SK-N-SH (cell line): ENCODE measurements at regions not wholly inside any gene's neighbourhood (a gene's known extent, or its start where the extent isn't known, plus 50 kb on each side); places are given as distances from the start of the nearest gene placed in this dataset.

Source experiments
- CTCF ChIA-PET: fragments of 300-600, 350-600 bp; formaldehyde crosslinking; extraction: SDS; loops from one replicate; lab custom pipeline; 2021; lab: Yijun Ruan, JAX
- POLR2A ChIA-PET: fragments of 350-600 bp; sonication (Branson Sonifier 250); formaldehyde crosslinking; extraction: SDS; loops from one replicate; lab custom pipeline; 2020; ENCODE audit warnings: antibody characterized with exemption, inconsistent platforms; lab: Yijun Ruan, JAX
- DNase-seq: peaks from one replicate; pipeline ENCODE4 v3.0.0; 2012
- H2AFZ ChIP-seq: fragments of 200-600 bp; sonication (generic); 2 replicates; pipeline ENCODE4 v1.8.1; 2016; ENCODE audit warnings: antibody characterized with exemption, mild to moderate bottlenecking, low read depth
- H3F3A ChIP-seq: fragments of 200-600 bp; sonication (generic); replicated peaks from 2 replicates; pipeline ENCODE3; 2016; ENCODE audit warnings: antibody characterized with exemption, mild to moderate bottlenecking; ENCODE audit not compliant: insufficient read depth
- H3K27ac ChIP-seq, 2 experiments: fragments of 200-500 bp in 1 of 2; fragments of 200-600 bp in 1 of 2; sonication (Bioruptor generic) in 1 of 2; sonication (generic), shearing (Covaris generic) in 1 of 2; 2 replicates each; pipeline versions ENCODE4 v1.5.1 to v1.6.1; 2014 to 2016; ENCODE audit warnings: low read depth in 2 of 2, inconsistent platforms in 1 of 2, low read length in 1 of 2, mild to moderate bottlenecking in 1 of 2, mixed read lengths in 1 of 2
- H3K27me3 ChIP-seq: fragments of 200-600 bp; sonication (generic), shearing (Covaris generic); 2 replicates; pipeline ENCODE4 v1.6.1; 2016; ENCODE audit warnings: mixed run types; ENCODE audit not compliant: insufficient read depth
- H3K36me3 ChIP-seq, 2 experiments: fragments of 200-500 bp in 1 of 2; fragments of 200-600 bp in 1 of 2; sonication (Bioruptor generic) in 1 of 2; sonication (generic) in 1 of 2; replicated peaks in 1 of 2; 2 replicates each; pipeline versions ENCODE3 to v1.5.1; 2014 to 2016; ENCODE audit warnings: low read length in 1 of 2, mild to moderate bottlenecking in 1 of 2; ENCODE audit not compliant: insufficient read depth in 2 of 2, control insufficient read depth in 1 of 2
- H3K4me1 ChIP-seq, 2 experiments: fragments of 200-500 bp in 1 of 2; fragments of 200-600 bp in 1 of 2; sonication (Bioruptor generic) in 1 of 2; sonication (generic), shearing (Covaris generic) in 1 of 2; 2 replicates each; pipeline versions ENCODE4 v1.5.1 to v1.6.1; 2014 to 2016; ENCODE audit warnings: low read depth in 1 of 2, low read length in 1 of 2, mixed run types in 1 of 2; ENCODE audit not compliant: insufficient read depth in 2 of 2, control insufficient read depth in 1 of 2
- H3K4me2 ChIP-seq: fragments of 200-600 bp; sonication (generic), shearing (Covaris generic); 2 replicates; pipeline ENCODE4 v1.6.1; 2017; ENCODE audit warnings: mixed run types
- H3K4me3 ChIP-seq, 2 experiments: fragments of 200-500 bp in 1 of 2; fragments of 200-600 bp in 1 of 2; sonication (Bioruptor generic) in 1 of 2; sonication (generic), shearing (Covaris generic) in 1 of 2; 2 replicates each; pipeline versions ENCODE4 v1.5.1 to v1.8.1; 2014 to 2016; ENCODE audit warnings: low read depth in 2 of 2, inconsistent platforms in 1 of 2, low read length in 1 of 2, mild to moderate bottlenecking in 1 of 2, mixed read lengths in 1 of 2, moderate library complexity in 1 of 2
- H3K79me2 ChIP-seq: fragments of 200-600 bp; sonication (generic); 2 replicates; pipeline ENCODE4 v1.8.1; 2017; ENCODE audit warnings: mild to moderate bottlenecking; ENCODE audit not compliant: insufficient read depth
- H3K9ac ChIP-seq: fragments of 200-600 bp; sonication (generic); 2 replicates; pipeline ENCODE4 v1.6.1; 2017; ENCODE audit warnings: mixed run types
- H3K9me2 ChIP-seq: fragments of 200-600 bp; sonication (generic); 2 replicates; pipeline ENCODE4 v1.6.1; 2017; ENCODE audit warnings: mixed run types
- H3K9me3 ChIP-seq: fragments of 200-600 bp; sonication (generic); 2 replicates; pipeline ENCODE4 v1.6.1; 2017; ENCODE audit warnings: mixed run types, mild to moderate bottlenecking, moderate library complexity
- H4K20me1 ChIP-seq: fragments of 200-600 bp; sonication (generic); 2 replicates; pipeline ENCODE4 v1.6.1; 2017; ENCODE audit warnings: mild to moderate bottlenecking, mixed run types; ENCODE audit not compliant: insufficient read depth
- CHD2 ChIP-seq: fragments of 150-350 bp; IDR thresholded peaks from 2 replicates; pipeline ENCODE4 v1.6.1; 2018; ENCODE audit warnings: low read length; ENCODE audit not compliant: partially characterized antibody
- ELF1 ChIP-seq: IDR thresholded peaks from 2 replicates; pipeline ENCODE4 v1.4.0; 2012
- EZH2phosphoT487 ChIP-seq: fragments of 200-600 bp; sonication (generic); IDR thresholded peaks from 2 replicates; pipeline ENCODE4 v1.6.1; 2017; ENCODE audit warnings: low read depth, mixed run types, mild to moderate bottlenecking, antibody characterized with exemption, moderate library complexity, borderline replicate concordance
- FOSL2 ChIP-seq: IDR thresholded peaks from 2 replicates; pipeline ENCODE4 v1.4.0; 2012; ENCODE audit warnings: low read depth, mild to moderate bottlenecking, moderate library complexity, borderline replicate concordance
- GATA2 ChIP-seq: sonication (generic); formaldehyde crosslinking; IDR thresholded peaks from 2 replicates; pipeline ENCODE4 v1.5.0; 2020; ENCODE audit warnings: mild to moderate bottlenecking, missing genetic modification reagents
- JUND ChIP-seq: IDR thresholded peaks from 2 replicates; pipeline ENCODE4 v1.4.0; 2012
- MAX ChIP-seq: IDR thresholded peaks from 2 replicates; pipeline ENCODE4 v1.4.0; 2012; ENCODE audit warnings: low read depth
- MXI1 ChIP-seq: IDR thresholded peaks from 2 replicates; pipeline ENCODE4 v1.6.1; 2012; ENCODE audit warnings: mild to moderate bottlenecking, low read depth, low read length, improper control_type of control experiment
- NFIC ChIP-seq: IDR thresholded peaks from 2 replicates; pipeline ENCODE4 v1.4.0; 2012; ENCODE audit warnings: borderline replicate concordance
- POLR2AphosphoS5 ChIP-seq: IDR thresholded peaks from 2 replicates; pipeline ENCODE4 v1.6.1; 2012; ENCODE audit warnings: low read depth, low read length
- RCOR1 ChIP-seq: fragments of 150-350 bp; IDR thresholded peaks from 2 replicates; pipeline ENCODE4 v1.6.1; 2017; ENCODE audit warnings: antibody characterized with exemption, low read length
- RFX5 ChIP-seq: IDR thresholded peaks from 2 replicates; pipeline ENCODE4 v1.6.1; 2012; ENCODE audit warnings: mild to moderate bottlenecking, improper control_type of control experiment, low read length
- TAF1 ChIP-seq: IDR thresholded peaks from 2 replicates; pipeline ENCODE4 v1.6.1; 2012; ENCODE audit warnings: low read depth, mild to moderate bottlenecking, low read length, moderate library complexity, borderline replicate concordance
- TCF12 ChIP-seq: IDR thresholded peaks from 2 replicates; pipeline ENCODE4 v1.4.0; 2012
- TEAD4 ChIP-seq: IDR thresholded peaks from 2 replicates; pipeline ENCODE4 v1.4.0; 2012; ENCODE audit warnings: mild to moderate bottlenecking, borderline replicate concordance; ENCODE audit not compliant: insufficient read depth
- YY1 ChIP-seq: IDR thresholded peaks from 2 replicates; pipeline ENCODE4 v1.4.0; 2012; ENCODE audit warnings: low read depth, mild to moderate bottlenecking
- WGBS: methylation state at CpG from one replicate; pipeline ENCODE4 v1.1.6; 2017; ENCODE audit warnings: low lambda C conversion rate; 5-methylcytosine and 5-hydroxymethylcytosine counted together
- TF ChIP-seq, protein P1 (sequence below): fragments of 150-350 bp; IDR thresholded peaks from 2 replicates; pipeline ENCODE4 v1.6.1; 2017; ENCODE audit warnings: antibody characterized with exemption, low read length, low read depth, borderline replicate concordance
- TF ChIP-seq, protein P2 (sequence below): IDR thresholded peaks from 2 replicates; pipeline ENCODE4 v1.4.0; 2012; ENCODE audit warnings: low read depth, borderline replicate concordance
- TF ChIP-seq, protein P3 (sequence below): fragments of 150-350 bp; IDR thresholded peaks from 2 replicates; pipeline ENCODE4 v1.6.1; 2016; ENCODE audit warnings: mild to moderate bottlenecking, low read depth, low read length
- TF ChIP-seq, protein P4 (sequence below): IDR thresholded peaks from 2 replicates; pipeline ENCODE4 v1.6.1; 2012; ENCODE audit warnings: mild to moderate bottlenecking, low read depth, low read length, moderate library complexity
- TF ChIP-seq, protein P5 (sequence below): IDR thresholded peaks from 2 replicates; pipeline ENCODE4; 2012

DNA sequence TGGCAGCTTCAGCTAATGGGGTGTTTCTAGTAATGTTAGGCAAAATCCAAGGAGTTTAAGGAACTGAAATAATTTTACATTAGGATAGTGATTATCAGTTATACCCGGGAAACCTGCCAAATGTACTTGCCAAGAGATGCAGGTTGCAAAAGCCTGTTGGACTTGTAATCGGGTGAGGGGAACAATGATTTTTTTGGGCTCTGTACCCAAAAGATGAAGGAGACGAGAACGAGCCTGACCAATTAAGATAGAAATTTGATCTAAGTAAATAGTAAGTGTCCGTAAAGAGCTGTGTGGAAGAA, 56.3 kb upstream of the ARL4D start (continued):
- TF ChIP-seq TCF12 (no peak), FOSL2 (no peak), JUND (no peak), ELF1 (no peak), RCOR1 (no peak), EZH2phosphoT487 (no peak), POLR2AphosphoS5 (no peak), CHD2 (no peak)
- TF ChIP-seq, protein P1, sequence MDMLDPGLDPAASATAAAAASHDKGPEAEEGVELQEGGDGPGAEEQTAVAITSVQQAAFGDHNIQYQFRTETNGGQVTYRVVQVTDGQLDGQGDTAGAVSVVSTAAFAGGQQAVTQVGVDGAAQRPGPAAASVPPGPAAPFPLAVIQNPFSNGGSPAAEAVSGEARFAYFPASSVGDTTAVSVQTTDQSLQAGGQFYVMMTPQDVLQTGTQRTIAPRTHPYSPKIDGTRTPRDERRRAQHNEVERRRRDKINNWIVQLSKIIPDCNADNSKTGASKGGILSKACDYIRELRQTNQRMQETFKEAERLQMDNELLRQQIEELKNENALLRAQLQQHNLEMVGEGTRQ: no peak
- TF ChIP-seq, protein P2, sequence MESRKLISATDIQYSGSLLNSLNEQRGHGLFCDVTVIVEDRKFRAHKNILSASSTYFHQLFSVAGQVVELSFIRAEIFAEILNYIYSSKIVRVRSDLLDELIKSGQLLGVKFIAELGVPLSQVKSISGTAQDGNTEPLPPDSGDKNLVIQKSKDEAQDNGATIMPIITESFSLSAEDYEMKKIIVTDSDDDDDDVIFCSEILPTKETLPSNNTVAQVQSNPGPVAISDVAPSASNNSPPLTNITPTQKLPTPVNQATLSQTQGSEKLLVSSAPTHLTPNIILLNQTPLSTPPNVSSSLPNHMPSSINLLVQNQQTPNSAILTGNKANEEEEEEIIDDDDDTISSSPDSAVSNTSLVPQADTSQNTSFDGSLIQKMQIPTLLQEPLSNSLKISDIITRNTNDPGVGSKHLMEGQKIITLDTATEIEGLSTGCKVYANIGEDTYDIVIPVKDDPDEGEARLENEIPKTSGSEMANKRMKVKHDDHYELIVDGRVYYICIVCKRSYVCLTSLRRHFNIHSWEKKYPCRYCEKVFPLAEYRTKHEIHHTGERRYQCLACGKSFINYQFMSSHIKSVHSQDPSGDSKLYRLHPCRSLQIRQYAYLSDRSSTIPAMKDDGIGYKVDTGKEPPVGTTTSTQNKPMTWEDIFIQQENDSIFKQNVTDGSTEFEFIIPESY: no peak
- TF ChIP-seq, all 33 proteins: peak for 0

- no peak for DNase-seq
- Histone ChIP-seq H2AFZ (no peak overlapping the region), H3K9me2 (no peaks in the 10 kb centered on the region), H3K4me2 (no peak overlapping the region; the same call in 1 of the 2 replicates), H3K4me1 (peaks cover 3 to 10% of the 10 kb centered on the region in 2 experiments; a peak in 2 of 4 replicates), H4K20me1 (no peaks in the 10 kb centered on the region), H3K9ac (no peak overlapping the region), H3K36me3 (no peaks in the 10 kb centered on the region), H3F3A (peaks cover 20% of the 10 kb centered on the region), H3K27me3 (no peaks in the 10 kb centered on the region), H3K9me3 (no peaks in the 10 kb centered on the region), H3K4me3 (no peak overlapping the region), H3K79me2 (no peaks in the 10 kb centered on the region), H3K27ac (no peak overlapping the region)
- POLR2A ChIA-PET: interaction anchor here (2.1 kb wide), 1 partner anchor 19 kb away, joined by 11 read pairs; no protein-coding TSS in a partner anchor
- CTCF ChIA-PET: interaction anchor here (0.6 to 1.0 kb wide), 4 partner anchors 8 to 699 kb away, joined by 3 read pairs; partner anchors contain the start of gene DHX8
- 54% methylated on average over 7 of the region's 7 CpGs for WGBS
- TF ChIP-seq NFIC (no peak; the same call in 1 of the 2 replicates), TEAD4 (no peak), POLR2AphosphoS5 (no peak), RCOR1 (no peak), GATA2 (CRISPR knock-in tag) (no peak), FOSL2 (peak; percentile 42; the same call in 1 of the 2 replicates), JUND (0 out of 2 replicates have a peak, but pooled peaks have one; percentile 21), MAX (0 out of 2 replicates have a peak, but pooled peaks have one; percentile 29), TCF12 (no peak), MXI1 (no peak), TAF1 (no peak), RFX5 (no peak), YY1 (no peak)
- TF ChIP-seq, protein P3, sequence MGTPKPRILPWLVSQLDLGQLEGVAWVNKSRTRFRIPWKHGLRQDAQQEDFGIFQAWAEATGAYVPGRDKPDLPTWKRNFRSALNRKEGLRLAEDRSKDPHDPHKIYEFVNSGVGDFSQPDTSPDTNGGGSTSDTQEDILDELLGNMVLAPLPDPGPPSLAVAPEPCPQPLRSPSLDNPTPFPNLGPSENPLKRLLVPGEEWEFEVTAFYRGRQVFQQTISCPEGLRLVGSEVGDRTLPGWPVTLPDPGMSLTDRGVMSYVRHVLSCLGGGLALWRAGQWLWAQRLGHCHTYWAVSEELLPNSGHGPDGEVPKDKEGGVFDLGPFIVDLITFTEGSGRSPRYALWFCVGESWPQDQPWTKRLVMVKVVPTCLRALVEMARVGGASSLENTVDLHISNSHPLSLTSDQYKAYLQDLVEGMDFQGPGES: no peak
- TF ChIP-seq, protein P4, sequence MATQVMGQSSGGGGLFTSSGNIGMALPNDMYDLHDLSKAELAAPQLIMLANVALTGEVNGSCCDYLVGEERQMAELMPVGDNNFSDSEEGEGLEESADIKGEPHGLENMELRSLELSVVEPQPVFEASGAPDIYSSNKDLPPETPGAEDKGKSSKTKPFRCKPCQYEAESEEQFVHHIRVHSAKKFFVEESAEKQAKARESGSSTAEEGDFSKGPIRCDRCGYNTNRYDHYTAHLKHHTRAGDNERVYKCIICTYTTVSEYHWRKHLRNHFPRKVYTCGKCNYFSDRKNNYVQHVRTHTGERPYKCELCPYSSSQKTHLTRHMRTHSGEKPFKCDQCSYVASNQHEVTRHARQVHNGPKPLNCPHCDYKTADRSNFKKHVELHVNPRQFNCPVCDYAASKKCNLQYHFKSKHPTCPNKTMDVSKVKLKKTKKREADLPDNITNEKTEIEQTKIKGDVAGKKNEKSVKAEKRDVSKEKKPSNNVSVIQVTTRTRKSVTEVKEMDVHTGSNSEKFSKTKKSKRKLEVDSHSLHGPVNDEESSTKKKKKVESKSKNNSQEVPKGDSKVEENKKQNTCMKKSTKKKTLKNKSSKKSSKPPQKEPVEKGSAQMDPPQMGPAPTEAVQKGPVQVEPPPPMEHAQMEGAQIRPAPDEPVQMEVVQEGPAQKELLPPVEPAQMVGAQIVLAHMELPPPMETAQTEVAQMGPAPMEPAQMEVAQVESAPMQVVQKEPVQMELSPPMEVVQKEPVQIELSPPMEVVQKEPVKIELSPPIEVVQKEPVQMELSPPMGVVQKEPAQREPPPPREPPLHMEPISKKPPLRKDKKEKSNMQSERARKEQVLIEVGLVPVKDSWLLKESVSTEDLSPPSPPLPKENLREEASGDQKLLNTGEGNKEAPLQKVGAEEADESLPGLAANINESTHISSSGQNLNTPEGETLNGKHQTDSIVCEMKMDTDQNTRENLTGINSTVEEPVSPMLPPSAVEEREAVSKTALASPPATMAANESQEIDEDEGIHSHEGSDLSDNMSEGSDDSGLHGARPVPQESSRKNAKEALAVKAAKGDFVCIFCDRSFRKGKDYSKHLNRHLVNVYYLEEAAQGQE: no peak
- TF ChIP-seq, protein P5, sequence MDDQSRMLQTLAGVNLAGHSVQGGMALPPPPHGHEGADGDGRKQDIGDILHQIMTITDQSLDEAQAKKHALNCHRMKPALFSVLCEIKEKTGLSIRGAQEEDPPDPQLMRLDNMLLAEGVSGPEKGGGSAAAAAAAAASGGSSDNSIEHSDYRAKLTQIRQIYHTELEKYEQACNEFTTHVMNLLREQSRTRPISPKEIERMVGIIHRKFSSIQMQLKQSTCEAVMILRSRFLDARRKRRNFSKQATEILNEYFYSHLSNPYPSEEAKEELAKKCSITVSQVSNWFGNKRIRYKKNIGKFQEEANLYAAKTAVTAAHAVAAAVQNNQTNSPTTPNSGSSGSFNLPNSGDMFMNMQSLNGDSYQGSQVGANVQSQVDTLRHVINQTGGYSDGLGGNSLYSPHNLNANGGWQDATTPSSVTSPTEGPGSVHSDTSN: peak; percentile 82
These were observed 56.8 kb upstream of the ARL4D start for GRCh38 chr17:43341715-43342588.
